Left forelimb (tissue), 1 donor: ENCODE measurements at regions not wholly inside any gene's neighbourhood (a gene's known extent, or its start where the extent isn't known, plus 50 kb on each side); places are given as distances from the start of the nearest gene placed in this dataset.
"Not testable (repeated sequence)": the region's sequence is repeated elsewhere in the genome, so short reads cannot be mapped to it uniquely, and the experiment has no call there.

ENCODE experiments used
- DNase-seq: peaks from one replicate; pipeline ENCODE4 v3.0.0-alpha.2; 2018; ENCODE audit warnings: low spot score

GRCh38 chr7:152905949-152906348 is 146.4 kb downstream of the ACTR3B start:
- DNase-seq, result no peak

DNA sequence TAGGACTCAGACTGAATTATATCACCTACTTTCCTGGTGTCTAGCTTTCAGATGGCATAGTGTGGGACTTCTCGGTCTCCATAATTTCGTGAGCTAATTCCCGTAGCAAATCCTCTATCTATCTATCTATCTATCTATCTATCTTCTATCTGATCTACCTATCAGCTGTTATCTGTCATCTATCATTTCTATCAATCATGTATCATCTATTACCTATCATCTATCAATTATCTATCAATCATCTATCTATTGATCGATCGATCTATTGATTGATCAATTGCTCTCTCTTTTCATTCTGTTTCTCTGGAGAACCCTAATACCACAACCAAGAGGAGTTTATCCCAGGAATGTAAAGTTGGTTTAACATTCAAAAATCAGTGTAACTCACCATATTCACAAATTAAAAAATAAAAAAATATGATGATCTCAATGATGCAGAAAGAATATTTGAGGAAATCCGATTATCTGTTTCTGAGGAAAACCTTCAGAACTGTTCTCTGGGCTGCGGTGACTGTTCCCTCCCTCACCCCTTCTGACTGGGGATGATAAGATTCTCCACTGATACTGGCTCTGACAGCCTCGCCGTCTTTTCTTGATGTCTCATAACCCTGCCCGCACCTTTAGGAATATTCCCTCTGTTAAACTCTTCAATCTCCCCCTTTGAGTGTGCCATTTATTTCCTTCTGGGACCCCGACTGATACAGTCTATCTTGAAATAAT is 147.7 kb downstream of the ACTR3B start:
- no peak for DNase-seq

DNA sequence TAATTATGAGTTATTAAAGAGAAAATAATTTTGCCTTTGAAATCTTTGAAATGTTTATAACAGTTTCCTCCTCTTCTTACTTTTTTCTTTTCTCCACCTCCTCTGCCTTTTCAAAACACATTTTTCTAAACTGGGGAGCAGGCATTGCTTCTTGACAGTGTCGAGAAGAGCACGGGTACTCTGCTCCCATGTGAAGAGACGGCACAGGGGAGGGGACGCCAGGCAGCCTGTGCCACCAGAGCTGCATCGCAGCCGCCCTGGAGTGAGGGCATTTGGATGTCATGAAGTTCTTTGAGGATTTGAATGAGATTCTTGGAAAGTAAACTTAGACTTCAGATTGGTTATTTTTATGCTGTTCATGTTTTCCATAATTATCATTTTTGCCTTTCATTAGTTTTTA is 149.7 kb downstream of the ACTR3B start:
- no peak for DNase-seq

GRCh38 chr7:152909683-152910544 is 150.4 kb downstream of the ACTR3B start:
- no peak for DNase-seq

GRCh38 chr7:152910545-152911225 is 151.1 kb downstream of the ACTR3B start:
- no peak for DNase-seq

GRCh38 chr7:152911226-152911560 is 151.6 kb downstream of the ACTR3B start:
- no peak for DNase-seq

- DNase-seq, result no peak
Observed at GRCh38 chr7:152911922-152912321, 152.4 kb downstream of the ACTR3B start.

DNA sequence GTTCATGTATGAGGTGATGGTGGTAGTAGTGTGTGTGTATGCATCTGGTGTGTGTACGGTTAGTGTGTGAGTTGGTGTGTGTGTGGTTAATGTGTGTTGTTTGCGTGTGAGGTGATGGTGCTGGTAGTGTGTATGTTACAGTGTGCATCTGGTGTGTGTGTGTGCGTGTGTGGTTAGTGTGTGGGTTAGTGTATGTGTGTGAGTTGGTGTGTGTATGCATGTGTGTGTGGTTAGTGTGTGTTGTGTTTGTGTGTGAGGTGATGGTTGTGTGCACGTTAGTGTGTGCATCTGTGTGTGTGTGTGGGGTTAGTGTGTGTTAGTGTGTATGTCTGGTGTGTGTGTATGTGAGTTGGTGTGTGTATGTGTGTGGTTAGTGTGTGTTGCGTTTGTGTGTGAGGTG is 153.0 kb downstream of the ACTR3B start:
- DNase-seq, result no peak

DNA sequence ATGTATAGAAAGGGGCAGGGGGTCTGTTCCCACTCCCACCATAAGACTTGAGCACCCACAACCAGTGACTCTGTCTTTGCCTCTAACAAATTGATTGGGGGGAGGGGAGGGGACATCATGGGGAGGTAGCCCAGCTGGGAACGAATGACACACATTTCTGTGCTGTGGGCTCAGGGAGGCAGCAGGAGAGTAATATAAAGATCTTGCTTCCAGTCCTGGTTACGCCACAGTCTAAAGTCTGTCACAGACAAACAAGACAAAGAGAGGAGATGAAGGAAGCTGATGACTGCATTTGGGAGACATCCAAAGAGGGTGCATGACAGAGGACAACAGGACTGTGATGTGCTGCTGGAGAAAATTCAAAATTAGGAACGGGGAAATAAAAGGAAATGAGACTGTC is 153.9 kb downstream of the ACTR3B start:
- no peak for DNase-seq

- no peak for DNase-seq
Observed at GRCh38 chr7:152914014-152914844, 154.7 kb downstream of the ACTR3B start.

DNA sequence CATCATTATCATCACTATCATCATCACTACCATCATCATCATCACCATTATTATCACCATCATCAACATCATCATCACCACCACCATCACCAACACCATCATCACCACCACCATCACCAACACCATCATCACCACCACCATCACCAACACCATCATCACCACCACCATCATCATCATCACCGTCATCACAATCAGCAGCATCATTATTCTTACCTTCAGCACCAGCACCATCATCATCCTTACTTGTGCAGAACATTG is 155.2 kb downstream of the ACTR3B start:
- DNase-seq, result not testable (repeated sequence)

- DNase-seq, result no peak
Observed at GRCh38 chr7:152922318-152923081, 162.9 kb downstream of the ACTR3B start.

DNA sequence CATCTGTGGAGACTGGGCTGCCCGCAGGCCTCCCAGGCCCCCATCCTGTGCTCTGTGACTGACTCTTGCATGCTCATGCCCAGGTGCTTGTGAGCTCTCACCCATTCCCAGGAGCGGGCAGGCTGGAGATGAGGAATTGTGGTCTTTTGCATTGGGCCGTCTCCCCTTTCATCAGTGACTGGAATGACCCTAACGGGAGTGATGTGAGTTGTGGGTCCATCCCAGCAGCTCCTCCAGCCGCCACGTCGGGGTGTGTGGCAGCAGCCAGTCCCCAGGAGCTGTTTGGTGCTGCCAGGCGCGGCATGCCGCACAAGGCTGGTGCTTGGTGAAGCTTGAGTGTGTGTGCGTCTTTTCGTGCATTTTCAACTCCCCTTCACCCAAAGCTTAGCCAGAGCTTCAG is 164.2 kb downstream of the ACTR3B start:
- DNase-seq, result no peak

- no peak for DNase-seq
Observed at GRCh38 chr7:152924238-152924637, 164.7 kb downstream of the ACTR3B start.

GRCh38 chr7:152924826-152925411 is 165.4 kb downstream of the ACTR3B start:
- no peak for DNase-seq

DNA sequence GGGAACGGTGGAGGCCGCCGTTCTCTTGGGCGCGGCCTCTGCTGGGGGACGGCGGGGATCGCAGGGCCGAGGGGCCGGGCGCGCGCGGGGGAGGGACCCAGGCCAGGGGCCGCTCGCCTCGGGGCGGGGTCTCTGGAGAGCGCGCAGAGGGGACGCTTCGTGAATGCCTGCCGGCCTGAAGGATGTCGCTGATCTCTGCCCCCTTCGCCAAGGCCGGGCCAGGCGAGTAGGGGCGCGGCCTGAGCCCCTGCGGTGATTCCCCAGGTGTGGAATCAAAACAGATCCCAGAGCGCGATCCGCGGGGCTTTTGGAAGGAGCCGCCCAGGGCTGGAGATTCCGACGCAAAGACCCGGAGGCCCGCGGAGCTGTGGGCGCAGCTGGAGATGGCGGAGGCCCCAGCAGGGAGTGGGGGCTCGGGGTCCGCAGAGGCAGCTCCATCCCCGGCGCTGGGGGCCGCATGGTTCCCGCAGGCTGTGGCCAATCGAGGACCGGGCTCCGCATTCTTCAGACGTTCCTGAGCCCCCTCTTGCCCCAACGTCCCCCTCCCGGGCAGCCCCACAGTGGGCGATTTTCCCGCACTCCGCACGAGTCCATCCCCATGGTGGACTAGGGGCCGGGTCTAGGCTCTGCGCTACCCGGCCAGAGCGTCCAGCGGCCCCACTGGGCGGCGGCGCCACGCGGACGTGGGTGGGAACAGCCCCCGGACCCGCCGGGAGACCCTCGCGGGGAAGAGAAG is 166.0 kb downstream of the ACTR3B start:
- no peak for DNase-seq

DNA sequence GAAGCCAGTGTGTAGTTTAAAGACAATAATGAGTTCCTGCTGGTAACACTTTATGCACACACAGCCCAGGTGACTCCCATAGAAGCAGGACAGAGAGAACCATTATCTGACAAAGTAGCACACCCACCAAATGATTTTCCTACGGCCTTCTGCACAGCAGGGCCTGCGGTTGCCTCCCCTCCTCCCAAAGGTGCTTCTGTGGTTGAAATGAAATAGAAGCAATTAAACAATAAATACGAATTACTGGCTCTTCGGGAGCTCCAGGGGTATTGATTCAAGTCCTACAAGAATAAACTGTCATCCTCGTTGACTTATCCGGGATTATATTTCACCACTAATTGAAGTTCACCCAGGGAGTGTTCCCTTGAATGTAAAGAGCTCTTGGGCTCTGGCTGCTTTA is 172.1 kb downstream of the ACTR3B start:
- DNase-seq, result no peak

GRCh38 chr7:152937282-152937681 is 177.7 kb downstream of the ACTR3B start:
- no peak for DNase-seq

GRCh38 chr7:152946616-152947015 is 187.1 kb downstream of the ACTR3B start:
- not testable (repeated sequence) for DNase-seq

- DNase-seq, result no peak
Observed at GRCh38 chr7:152947686-152948085, 188.1 kb downstream of the ACTR3B start.
